GM18861 (cell line): ENCODE measurements at regions not wholly inside any gene's neighbourhood (a gene's known extent, or its start where the extent isn't known, plus 50 kb on each side); places are given as distances from the start of the nearest gene placed in this dataset.

Experiments used
- ATAC-seq: cut with Tn5 transposase; IDR thresholded peaks from one replicate; pipeline ENCODE4 v1.9.1; 2021; ENCODE audit not compliant: unreplicated experiment

DNA sequence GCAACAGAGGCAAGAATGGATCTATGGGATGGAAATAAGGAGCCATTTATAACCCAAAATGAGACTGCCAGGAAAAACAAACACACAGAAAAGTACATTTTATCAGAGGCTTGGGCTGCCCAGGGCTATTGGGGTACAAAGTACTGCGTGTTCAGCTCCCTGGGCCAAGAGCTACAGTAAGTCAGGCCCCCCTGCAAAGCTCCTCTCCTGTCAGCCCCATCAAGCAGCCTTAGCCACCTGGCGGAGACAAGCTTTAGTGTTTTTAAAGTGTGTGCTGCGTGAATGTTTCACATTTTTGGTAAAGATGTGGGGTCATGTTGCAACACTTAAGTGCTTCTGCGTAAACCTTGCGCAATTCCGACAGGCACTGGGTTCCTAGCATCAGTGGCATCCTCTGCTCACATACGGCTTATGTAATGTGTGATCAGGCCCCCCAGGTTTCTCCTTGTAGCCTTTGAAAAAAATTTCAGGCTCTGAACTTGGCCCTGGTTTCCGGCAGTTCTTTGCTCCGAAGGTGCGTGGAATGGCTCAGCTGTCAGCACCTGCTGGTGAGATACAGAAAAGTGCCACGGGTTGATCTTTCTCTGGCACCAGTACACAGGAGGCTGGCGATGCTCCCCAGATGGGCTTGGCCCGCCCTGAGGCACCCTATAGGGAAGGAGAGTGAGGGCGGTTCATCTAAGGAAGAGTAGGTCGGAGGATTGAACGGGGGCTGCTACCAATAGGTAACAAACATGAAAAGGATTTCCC is 198.7 kb upstream of the EEA1 start:
- ATAC-seq: no peak

DNA sequence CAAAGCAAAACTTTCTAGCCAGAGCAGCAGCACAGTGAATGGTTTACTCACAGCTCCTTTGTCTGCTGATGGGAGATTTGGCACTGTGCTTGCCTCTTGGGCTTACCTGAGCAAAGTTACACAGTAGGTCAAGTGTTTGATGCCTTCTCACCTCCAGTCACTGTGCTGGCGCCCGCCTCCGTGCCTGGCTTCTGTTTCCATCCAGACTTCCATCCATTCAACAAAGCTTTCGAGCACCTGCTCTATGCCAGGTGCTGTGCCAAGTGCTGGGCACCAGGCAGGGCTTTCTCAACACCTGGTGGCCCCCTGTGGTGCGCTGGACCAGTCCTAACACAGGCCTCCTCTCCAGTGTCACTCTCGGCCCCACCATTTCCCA is 199.2 kb upstream of the EEA1 start:
- no peak for ATAC-seq

GRCh38 chr12:93130366-93131054 is 201.4 kb upstream of the EEA1 start:
- ATAC-seq: no peak

DNA sequence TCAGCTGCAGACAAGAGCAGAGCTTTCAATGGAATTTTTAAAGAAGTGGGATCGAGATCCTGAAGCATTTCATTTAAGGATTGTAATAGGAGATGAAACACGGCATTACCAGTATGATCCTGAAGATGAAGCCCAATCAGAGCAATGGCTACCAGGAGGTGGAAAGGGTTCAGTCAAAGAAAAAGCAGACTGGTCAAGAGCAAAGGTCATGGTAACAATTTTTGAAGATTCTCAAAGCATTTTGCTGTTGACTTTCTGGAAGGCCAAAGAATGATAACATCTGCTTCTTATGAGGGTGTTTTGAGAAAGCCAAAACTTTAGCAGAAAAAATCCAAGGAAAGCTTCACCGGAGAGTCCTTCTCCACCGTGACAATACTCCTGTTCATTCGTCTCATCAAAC is 204.3 kb upstream of the EEA1 start:
- ATAC-seq: no peak

- ATAC-seq: no peak
These were observed 205.2 kb upstream of the EEA1 start for GRCh38 chr12:93134175-93134890.

- no peak for ATAC-seq
These were observed 205.8 kb upstream of the EEA1 start for GRCh38 chr12:93134893-93135285.

- no peak for ATAC-seq
These were observed 206.5 kb upstream of the EEA1 start for GRCh38 chr12:93135286-93136239.

GRCh38 chr12:93136253-93137055 is 207.4 kb upstream of the EEA1 start:
- no peak for ATAC-seq

DNA sequence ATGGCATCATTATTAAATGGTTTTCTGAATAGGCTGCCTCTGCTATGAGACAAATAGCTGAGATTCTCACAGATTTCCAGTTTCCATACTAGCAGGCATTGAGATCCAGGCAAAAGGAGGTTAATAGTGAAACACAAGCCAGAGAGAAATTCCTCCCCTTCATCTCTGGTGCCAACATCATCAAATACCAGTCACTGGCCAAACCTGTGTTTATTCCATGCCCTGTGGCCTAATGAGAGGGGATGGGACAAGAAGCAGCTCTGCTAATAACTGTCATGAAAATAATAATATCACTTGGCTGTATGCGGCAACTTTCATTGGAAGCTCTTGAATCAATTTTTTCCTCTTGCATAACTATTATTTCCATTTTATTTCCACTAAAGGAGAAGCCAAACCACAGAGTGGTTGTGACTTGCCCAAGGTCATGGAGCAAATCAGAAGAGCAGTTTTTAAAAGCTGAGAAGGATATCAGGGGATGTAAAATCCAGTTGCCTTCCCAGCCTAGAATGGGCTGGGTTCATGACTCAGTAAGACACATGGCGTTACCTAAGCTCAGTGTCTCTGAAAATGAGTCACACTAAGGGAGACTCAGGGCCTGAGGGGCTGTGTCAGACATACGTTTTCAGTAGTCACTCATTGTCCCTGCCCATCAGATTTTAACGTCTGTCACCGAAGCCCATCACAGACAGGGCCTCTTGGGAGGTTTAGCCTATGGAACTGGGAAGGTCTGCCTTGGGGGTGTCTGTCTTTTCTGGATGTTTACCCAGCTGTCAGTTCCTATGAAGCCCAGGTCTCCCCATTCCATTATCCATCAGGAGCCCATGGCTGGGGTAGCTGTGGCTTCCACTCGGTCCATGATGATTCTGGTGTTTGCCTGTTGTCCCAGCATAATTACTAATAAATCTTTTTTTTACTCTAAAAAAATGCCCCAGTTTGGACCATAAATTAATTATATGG is 208.8 kb upstream of the EEA1 start:
- peak; percentile 39 for ATAC-seq

DNA sequence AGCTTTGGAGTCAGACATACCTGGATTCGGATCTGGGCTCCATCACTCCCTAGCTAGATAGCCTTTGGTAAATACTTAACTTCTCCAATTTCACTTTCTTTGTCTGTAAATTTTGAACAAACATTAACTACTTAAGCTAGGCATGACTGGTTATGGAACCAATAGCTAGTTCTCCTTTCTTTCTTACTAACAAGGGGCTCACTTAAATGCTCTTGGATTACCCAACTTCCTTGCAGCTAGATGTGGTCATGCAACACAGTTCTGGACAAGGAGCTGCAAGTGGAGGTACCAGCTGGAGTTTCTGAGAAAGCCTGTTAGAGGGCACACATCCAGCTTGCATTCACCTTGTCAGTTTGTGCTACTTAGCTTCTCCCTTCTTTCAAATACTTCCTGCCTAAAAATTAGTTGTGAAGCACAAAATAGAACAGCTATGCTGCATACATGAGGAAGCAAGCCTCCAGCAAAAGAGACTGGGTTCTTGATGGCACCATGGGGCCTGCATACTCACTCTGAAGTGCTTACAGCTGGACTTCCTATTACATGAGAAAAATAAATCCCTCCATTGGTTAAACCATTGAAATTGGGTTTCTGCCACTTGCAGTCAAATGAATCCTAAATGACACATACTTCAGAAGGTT is 210.1 kb upstream of the EEA1 start:
- peak; percentile 56 for ATAC-seq

GRCh38 chr12:93140325-93140724 is 211.2 kb upstream of the EEA1 start:
- ATAC-seq: no peak

DNA sequence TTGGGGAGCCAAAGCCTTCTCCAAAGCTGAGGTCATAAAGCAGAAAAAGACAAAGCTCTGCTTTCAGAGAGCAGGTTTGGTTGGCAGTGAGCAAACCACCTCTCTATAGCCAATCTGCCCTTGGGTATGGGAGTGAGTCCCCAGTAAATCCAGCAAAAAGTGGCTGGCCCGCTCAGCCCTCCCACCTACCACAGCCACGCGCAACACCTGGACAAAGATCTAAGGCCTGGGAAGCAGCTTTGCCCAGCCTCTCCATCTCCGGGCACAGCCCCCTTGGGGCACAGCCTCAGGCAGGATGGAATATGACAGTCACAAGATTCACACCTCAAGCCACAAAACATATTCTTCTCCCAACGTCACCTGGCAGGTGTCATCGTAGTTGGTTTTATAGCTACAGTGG is 211.7 kb upstream of the EEA1 start:
- ATAC-seq: no peak

DNA sequence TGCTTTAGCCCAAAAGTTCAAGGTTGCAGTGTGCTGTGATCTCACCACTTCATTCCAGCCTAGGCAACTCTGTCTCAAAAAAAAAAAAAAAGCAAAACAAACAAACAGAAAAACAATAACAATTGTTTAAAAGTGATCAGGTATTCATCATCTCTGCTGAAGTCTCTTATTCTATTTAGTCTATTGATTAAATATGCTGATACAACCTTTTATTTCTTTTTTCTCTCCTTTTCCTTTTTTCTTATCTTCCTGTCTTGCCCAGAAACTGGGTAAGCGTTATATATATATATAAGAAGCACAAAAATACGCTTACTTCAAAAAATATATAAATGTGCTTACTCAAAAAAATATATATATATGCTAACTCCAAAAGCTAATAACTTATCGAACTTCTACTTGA is 213.8 kb upstream of the EEA1 start:
- ATAC-seq: no peak

- ATAC-seq: no peak
These were observed 215.0 kb upstream of the EEA1 start for GRCh38 chr12:93144109-93144508.

DNA sequence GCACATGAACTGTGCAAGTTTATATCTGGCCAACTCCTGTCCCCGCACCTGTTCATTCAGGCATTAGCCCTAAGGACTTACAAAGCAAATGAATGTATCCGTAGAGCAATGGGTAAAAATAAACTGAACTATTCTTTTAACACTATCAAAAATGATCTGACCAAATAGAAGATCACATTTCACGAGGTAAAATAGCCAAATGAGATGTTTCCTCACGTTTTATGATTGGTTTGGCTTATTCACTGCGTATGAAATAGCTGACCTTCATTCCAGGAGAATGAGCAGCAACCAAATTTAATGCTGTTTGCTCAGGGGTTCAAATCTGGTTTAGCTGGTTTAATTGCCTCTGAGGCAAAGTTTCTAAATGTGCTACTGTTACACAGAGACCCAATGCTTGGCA is 216.0 kb upstream of the EEA1 start:
- ATAC-seq: no peak

- ATAC-seq: no peak
These were observed 217.3 kb upstream of the EEA1 start for GRCh38 chr12:93146263-93146939.

DNA sequence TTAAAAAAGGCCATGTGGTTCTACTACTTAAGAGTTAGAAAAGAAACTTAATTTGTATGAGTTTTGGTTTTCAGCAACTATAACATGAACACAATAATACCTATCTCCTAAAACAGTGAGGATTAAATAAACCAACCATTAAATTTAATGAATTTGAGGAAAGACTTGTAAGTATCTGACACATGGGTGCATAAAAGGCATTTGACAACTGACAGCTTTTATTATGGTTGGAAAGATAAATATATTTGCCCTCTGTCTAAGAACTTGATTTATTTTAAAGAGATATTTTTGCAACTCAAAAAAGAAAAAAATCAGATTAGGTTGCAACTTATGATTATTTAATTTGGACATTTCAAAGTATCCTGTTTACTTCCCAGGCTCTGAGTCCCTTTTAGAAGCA is 217.9 kb upstream of the EEA1 start:
- ATAC-seq: no peak

- no peak for ATAC-seq
These were observed 219.3 kb upstream of the EEA1 start for GRCh38 chr12:93148412-93148811.
